Esophagus squamous epithelium (tissue), 4 donors: ENCODE measurements at regions not wholly inside any gene's neighbourhood (a gene's known extent, or its start where the extent isn't known, plus 50 kb on each side); places are given as distances from the start of the nearest gene placed in this dataset.

Experiments
- POLR2A ChIP-seq, 4 donors: fragments of 450-650 bp; IDR thresholded peaks; one replicate each; pipeline ENCODE4 v1.6.1; 2017; ENCODE audit warnings: antibody characterized with exemption in 4 of 4, mild to moderate bottlenecking in 4 of 4, moderate library complexity in 3 of 4
- TF ChIP-seq, protein P1 (sequence below), 6 experiments: fragments of 450-650 bp in 4 of 6; fragments of 200-600 bp in 2 of 6; sonication (generic) in 2 of 6; IDR thresholded peaks; one replicate each; pipeline ENCODE4 v1.5.1; 2016 to 2019; ENCODE audit warnings: antibody characterized with exemption in 6 of 6, mild to moderate bottlenecking in 4 of 6, moderate library complexity in 4 of 6

DNA sequence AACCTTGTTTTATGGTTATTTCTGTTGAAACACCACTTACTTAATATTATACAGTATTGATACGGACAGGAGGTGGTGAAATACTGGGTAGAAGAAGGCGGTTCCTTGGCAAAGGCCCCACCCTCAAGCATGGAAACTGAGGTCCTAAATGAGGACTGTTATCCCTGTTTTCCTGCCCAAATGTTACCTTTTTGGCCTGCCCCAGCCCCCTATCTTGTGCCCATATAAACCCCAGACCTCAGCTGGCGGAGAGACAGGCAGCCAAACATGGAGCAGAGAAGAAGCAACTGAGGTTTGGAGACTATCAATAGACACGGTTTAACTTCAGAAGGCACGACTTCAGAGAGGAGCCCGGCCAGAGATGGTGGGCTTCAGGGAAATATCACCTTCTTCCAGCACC is 640.1 kb downstream of the PTPRU start:
- no peak for TF ChIP-seq POLR2A (IDR thresholded peaks at IDR 0.05)
- TF ChIP-seq, protein P1, sequence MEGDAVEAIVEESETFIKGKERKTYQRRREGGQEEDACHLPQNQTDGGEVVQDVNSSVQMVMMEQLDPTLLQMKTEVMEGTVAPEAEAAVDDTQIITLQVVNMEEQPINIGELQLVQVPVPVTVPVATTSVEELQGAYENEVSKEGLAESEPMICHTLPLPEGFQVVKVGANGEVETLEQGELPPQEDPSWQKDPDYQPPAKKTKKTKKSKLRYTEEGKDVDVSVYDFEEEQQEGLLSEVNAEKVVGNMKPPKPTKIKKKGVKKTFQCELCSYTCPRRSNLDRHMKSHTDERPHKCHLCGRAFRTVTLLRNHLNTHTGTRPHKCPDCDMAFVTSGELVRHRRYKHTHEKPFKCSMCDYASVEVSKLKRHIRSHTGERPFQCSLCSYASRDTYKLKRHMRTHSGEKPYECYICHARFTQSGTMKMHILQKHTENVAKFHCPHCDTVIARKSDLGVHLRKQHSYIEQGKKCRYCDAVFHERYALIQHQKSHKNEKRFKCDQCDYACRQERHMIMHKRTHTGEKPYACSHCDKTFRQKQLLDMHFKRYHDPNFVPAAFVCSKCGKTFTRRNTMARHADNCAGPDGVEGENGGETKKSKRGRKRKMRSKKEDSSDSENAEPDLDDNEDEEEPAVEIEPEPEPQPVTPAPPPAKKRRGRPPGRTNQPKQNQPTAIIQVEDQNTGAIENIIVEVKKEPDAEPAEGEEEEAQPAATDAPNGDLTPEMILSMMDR (IDR thresholded peaks at IDR 0.05): no peak
